Left ventricle myocardium inferior (tissue), 1 donor: ENCODE measurements at regions not wholly inside any gene's neighbourhood (a gene's known extent, or its start where the extent isn't known, plus 50 kb on each side); places are given as distances from the start of the nearest gene placed in this dataset.

Experiments
- DNase-seq: peaks from one replicate; pipeline ENCODE4 v3.0.0-alpha.2; 2020
- H3K27ac ChIP-seq: fragments of 200-600 bp; replicated peaks from 2 replicates; pipeline ENCODE4 v1.8.0; 2021
- H3K27me3 ChIP-seq: fragments of 200-600 bp; 2 replicates; pipeline ENCODE4 v1.8.0; 2021; ENCODE audit warnings: low read depth
- H3K36me3 ChIP-seq: fragments of 200-600 bp; 2 replicates; pipeline ENCODE4 v1.8.0; 2021
- H3K4me1 ChIP-seq: fragments of 200-600 bp; 2 replicates; pipeline ENCODE4 v1.8.0; 2021
- H3K4me3 ChIP-seq: fragments of 200-600 bp; 2 replicates; pipeline ENCODE4 v1.8.0; 2021; ENCODE audit warnings: mild to moderate bottlenecking, moderate library complexity
- H3K9me3 ChIP-seq: fragments of 200-600 bp; replicated peaks from 2 replicates; pipeline ENCODE4 v1.8.0; 2021
- intact Hi-C: fragments of 100-400 bp; cut with micrococcal nuclease; formaldehyde crosslinking; loops from one replicate; pipeline ENCODE4 v1.11.0; 2022
- TF ChIP-seq, protein P1 (sequence below): fragments of 200-600 bp; IDR thresholded peaks from 2 replicates; pipeline ENCODE4 v1.8.0; 2021; ENCODE audit warnings: antibody characterized with exemption, mild to moderate bottlenecking, borderline replicate concordance
- donor health status: DM: no; HTN: yes; CAD: no; lungs with severe emphysema.

- TF ChIP-seq, protein P1, sequence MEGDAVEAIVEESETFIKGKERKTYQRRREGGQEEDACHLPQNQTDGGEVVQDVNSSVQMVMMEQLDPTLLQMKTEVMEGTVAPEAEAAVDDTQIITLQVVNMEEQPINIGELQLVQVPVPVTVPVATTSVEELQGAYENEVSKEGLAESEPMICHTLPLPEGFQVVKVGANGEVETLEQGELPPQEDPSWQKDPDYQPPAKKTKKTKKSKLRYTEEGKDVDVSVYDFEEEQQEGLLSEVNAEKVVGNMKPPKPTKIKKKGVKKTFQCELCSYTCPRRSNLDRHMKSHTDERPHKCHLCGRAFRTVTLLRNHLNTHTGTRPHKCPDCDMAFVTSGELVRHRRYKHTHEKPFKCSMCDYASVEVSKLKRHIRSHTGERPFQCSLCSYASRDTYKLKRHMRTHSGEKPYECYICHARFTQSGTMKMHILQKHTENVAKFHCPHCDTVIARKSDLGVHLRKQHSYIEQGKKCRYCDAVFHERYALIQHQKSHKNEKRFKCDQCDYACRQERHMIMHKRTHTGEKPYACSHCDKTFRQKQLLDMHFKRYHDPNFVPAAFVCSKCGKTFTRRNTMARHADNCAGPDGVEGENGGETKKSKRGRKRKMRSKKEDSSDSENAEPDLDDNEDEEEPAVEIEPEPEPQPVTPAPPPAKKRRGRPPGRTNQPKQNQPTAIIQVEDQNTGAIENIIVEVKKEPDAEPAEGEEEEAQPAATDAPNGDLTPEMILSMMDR, result no peak
- Histone ChIP-seq H3K9me3 (no peaks in the 10 kb centered on the region), H3K4me1 (no peaks in the 10 kb centered on the region), H3K27me3 (peaks cover 32% of the 10 kb centered on the region), H3K27ac (no peak overlapping the region), H3K4me3 (no peak overlapping the region), H3K36me3 (no peaks in the 10 kb centered on the region)
- intact Hi-C loops, result no loop called here
- no peak for DNase-seq
Observed at GRCh38 chr15:69578787-69579583, 126.4 kb downstream of the RPLP1 start.

GRCh38 chr15:69579950-69580618, 127.5 kb downstream of the RPLP1 start:
- Histone ChIP-seq H3K4me3 (no peak overlapping the region), H3K27me3 (peaks cover 30% of the 10 kb centered on the region), H3K27ac (no peak overlapping the region), H3K36me3 (no peaks in the 10 kb centered on the region), H3K9me3 (no peaks in the 10 kb centered on the region), H3K4me1 (no peaks in the 10 kb centered on the region)
- intact Hi-C loops, result no loop called here
- TF ChIP-seq, protein P1, result no peak
- DNase-seq, result no peak

GRCh38 chr15:69583626-69584025, 131.0 kb downstream of the RPLP1 start:
- no peak overlapping the region for H3K27ac ChIP-seq
- H3K36me3 ChIP-seq, result no peaks in the 10 kb centered on the region
- H3K9me3 ChIP-seq, result no peaks in the 10 kb centered on the region
- intact Hi-C loops, result no loop called here
- H3K4me1 ChIP-seq, result peaks cover 11% of the 10 kb centered on the region
- no peak for DNase-seq
- H3K27me3 ChIP-seq, result peaks cover 8% of the 10 kb centered on the region
- TF ChIP-seq, protein P1, result no peak
- H3K4me3 ChIP-seq, result no peak overlapping the region

- TF ChIP-seq, protein P1, result no peak
- H3K4me1 ChIP-seq, result peaks cover 11% of the 10 kb centered on the region
- H3K4me3 ChIP-seq, result no peak overlapping the region
- no peaks in the 10 kb centered on the region for H3K9me3 ChIP-seq
- peaks cover 1% of the 10 kb centered on the region for H3K27me3 ChIP-seq
- intact Hi-C loops, result no loop called here
- H3K36me3 ChIP-seq, result no peaks in the 10 kb centered on the region
- DNase-seq, result no peak
- no peak overlapping the region for H3K27ac ChIP-seq
Observed at GRCh38 chr15:69585937-69586336, 133.3 kb downstream of the RPLP1 start.

DNA sequence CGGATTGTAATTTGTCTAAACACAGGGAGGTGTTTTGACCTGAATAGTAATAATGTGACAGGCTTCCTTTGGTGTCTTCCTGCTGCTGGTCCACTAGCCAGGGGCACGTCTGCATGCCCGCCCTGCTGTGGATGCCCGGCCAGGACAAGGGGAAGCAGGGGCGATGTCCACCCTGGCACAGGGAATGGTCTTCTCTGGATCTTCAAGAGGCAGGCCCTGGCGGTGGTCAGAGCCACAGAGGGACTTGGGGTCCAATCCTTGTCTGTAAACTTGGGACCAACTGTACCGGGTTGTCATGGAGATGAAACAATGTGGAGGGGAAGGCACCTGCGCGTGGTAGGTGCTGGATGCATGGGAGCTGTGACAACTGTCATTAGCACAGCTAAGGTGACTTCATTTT, 134.1 kb downstream of the RPLP1 start:
- no peak overlapping the region for H3K4me3 ChIP-seq
- intact Hi-C loops, result no loop called here

More for the DNA sequence above, 134.1 kb downstream of the RPLP1 start:
- H3K36me3 ChIP-seq, result no peaks in the 10 kb centered on the region
- H3K27me3 ChIP-seq, result no peaks in the 10 kb centered on the region
- no peak for DNase-seq
- TF ChIP-seq, protein P1, result no peak
- no peak overlapping the region for H3K27ac ChIP-seq
- no peaks in the 10 kb centered on the region for H3K9me3 ChIP-seq
- H3K4me1 ChIP-seq, result peaks cover 11% of the 10 kb centered on the region
